NCI-H510A (cell line): ENCODE measurements at regions not wholly inside any gene's neighbourhood (a gene's known extent, or its start where the extent isn't known, plus 50 kb on each side); places are given as distances from the start of the nearest gene placed in this dataset.

ENCODE experiments used
- DNase-seq: peaks from one replicate; lab custom pipeline; 2025; lab: John Stamatoyannopoulos, UW

GRCh38 chr2:138440759-138441158 lies 60.8 kb upstream of the SPOPL start:
- no peak for DNase-seq

GRCh38 chr2:138441916-138442315 lies 59.7 kb upstream of the SPOPL start:
- no peak for DNase-seq

GRCh38 chr2:138444411-138444810 lies 57.2 kb upstream of the SPOPL start:
- no peak for DNase-seq

- DNase-seq: no peak
Observed at GRCh38 chr2:138445227-138445626, 56.3 kb upstream of the SPOPL start.

- no peak for DNase-seq
Observed at GRCh38 chr2:138446043-138446442, 55.5 kb upstream of the SPOPL start.

- no peak for DNase-seq
Observed at GRCh38 chr2:138447889-138448570, 53.5 kb upstream of the SPOPL start.
